ENCODE measurements at regions not wholly inside any gene's neighbourhood (a gene's known extent, or its start where the extent isn't known, plus 50 kb on each side); places are given as distances from the start of the nearest gene placed in this dataset.
"Not testable (repeated sequence)": the region's sequence is repeated elsewhere in the genome, so short reads cannot be mapped to it uniquely, and the experiment has no call there.

GRCh38 chr13:52324831-52325230 lies 81.1 kb downstream of the THSD1 start:
- H3K4me3 ChIP-seq (ENCODE audit: low read depth, low read length): not testable (repeated sequence)

DNA sequence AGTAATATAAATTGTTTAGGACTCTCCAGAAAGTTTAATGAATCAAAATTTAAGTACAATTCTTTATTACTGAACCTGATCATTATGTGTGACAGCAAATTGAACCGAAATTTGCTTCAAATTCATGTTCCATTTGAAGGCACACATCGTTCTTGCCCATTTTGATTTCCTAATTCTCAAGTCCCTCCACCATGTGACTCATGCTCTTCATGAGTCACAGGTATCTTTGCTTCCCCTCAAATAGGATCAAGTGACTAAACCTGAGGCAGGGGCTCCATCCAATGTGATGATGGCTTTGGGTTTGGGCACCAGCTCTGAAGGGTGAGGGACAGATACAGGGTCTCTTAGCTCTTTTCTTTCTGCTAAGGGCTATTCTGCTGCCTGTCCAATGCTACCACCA lies 86.1 kb downstream of the THSD1 start:
- H3K4me3 ChIP-seq (ENCODE audit: low read depth, low read length): no peak overlapping the region
- TF ChIP-seq CTCF (IDR thresholded peaks at IDR 0.05; ENCODE audit: borderline replicate concordance, insufficient read depth, low read depth, low read length): no peak

- not testable (repeated sequence) for H3K4me3 ChIP-seq (ENCODE audit: low read depth, low read length)
Observed at GRCh38 chr13:52309833-52310232, 96.1 kb downstream of the THSD1 start.

GRCh38 chr13:52306336-52306735 lies 99.6 kb downstream of the THSD1 start:
- H3K4me3 ChIP-seq (ENCODE audit: low read depth, low read length): not testable (repeated sequence)

DNA sequence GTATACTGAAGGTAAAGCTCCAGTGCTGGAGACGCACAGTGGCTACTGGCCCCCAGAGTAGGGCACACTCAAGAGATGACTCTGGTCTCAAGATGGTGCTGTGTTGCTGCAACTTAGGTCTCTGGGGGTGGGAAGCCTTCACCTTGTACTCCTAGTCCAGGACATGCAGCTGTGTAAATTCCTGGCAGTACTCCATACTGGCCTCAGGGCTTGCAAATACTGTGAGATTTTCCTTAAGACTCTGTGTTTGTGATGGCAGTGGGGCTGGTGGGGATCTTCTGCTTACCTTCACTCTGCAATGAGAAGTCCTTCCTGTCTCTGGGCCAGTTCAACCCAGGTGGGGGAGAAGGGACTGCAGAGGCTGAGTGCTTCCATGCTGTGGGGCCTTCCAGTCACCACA lies 102.9 kb downstream of the THSD1 start:
- H3K4me3 ChIP-seq (ENCODE audit: low read depth, low read length): not testable (repeated sequence)

- not testable (repeated sequence) for H3K4me3 ChIP-seq (ENCODE audit: low read depth, low read length)
Observed at GRCh38 chr13:52302688-52303087, 103.3 kb downstream of the THSD1 start.

DNA sequence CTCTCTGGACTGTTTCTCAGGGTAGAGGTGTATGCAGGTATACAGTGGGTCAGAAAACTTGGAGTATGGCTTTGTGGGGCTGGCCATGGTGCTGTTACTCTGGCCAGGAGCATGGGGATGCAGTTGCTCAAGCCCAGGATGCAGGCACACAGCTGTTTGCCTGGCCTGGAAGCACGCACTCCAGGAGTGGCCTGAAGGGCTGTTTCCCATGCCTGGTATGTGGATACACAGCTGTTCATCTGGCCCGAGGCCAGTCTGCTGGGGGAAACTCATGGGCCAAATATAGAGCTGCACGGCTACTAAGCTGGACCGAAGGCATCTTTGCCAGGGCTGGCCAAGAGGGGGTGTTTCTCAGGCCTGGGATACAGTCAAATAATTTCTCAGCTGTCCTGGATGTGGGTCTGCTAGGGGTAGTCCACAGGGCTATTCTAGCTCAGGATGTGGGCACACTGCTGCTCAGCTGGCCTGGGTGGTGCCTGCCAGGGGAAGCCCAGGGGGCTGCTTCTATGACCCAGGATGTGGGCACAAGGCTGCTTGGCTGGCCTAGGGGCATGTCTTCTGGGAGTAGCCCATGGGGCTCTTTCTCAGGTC lies 104.1 kb downstream of the THSD1 start:
- not testable (repeated sequence) for H3K4me3 ChIP-seq (ENCODE audit: low read depth, low read length)

- H3K4me3 ChIP-seq (ENCODE audit: low read depth, low read length): not testable (repeated sequence)
Observed at GRCh38 chr13:52298079-52298661, 107.8 kb downstream of the THSD1 start.

DNA sequence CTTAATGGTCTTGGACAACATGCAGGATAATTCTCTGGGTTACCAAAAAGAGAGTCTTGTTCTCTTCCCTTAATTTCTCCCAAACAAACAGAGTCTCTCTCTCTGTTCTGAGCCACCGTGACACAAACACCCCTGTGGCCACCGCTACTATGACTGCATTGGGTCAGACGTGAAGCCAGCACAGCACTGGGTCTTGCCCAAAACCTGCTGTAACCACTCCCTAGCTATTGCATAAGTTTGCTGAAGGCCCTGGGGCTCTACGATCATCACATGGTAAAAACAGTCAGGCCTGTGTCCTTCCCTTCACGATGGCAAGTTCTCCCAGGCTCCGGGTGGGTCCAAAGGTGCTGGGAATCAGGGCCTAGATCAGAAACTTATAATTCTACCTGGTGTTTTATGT lies 117.1 kb downstream of the THSD1 start:
- H3K4me3 ChIP-seq (ENCODE audit: low read depth, low read length): not testable (repeated sequence)

DNA sequence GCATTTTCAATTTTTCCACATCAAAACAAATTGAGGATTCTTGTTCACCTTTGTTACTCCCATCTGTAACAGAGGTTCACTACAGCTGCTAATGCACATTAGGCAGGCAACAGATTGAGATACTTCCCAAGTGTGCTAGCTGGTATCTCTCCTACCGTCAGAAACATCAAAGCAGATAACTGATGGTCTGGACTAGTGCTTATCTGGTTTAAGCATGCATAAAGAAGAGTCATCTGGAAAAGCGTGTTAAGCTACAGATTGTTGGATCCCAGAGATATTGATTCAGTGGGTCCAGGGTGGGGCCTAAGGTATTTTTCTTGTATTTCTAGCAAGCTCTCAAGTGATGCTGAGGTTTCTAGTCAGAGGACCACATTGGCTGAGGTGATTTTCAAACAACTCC lies 122.0 kb upstream of the NEK3 start:
- H3K4me3 ChIP-seq (ENCODE audit: low read depth, low read length): not testable (repeated sequence)

- H3K4me3 ChIP-seq (ENCODE audit: low read depth, low read length): not testable (repeated sequence)
Observed at GRCh38 chr13:52279408-52279807, 120.0 kb upstream of the NEK3 start.

DNA sequence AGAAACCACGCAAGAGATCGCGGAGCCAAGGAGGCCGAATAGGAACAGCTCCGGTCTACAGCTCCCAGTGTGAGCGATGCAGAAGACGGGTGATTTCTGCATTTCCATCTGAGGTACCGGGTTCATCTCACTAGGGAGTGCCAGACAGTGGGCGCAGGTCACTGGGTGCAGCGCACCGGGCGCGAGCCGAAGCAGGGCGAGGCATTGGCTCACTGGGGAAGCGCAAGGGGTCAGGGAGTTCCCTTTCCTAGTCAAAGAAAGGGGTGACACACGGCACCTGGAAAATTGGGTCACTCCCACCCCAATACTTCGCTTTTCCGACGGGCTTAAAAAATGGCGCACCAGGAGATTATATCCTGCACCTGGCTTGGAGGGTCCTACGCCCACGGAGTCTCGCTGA lies 94.9 kb upstream of the NEK3 start:
- not testable (repeated sequence) for H3K4me3 ChIP-seq (ENCODE audit: low read depth, low read length)

DNA sequence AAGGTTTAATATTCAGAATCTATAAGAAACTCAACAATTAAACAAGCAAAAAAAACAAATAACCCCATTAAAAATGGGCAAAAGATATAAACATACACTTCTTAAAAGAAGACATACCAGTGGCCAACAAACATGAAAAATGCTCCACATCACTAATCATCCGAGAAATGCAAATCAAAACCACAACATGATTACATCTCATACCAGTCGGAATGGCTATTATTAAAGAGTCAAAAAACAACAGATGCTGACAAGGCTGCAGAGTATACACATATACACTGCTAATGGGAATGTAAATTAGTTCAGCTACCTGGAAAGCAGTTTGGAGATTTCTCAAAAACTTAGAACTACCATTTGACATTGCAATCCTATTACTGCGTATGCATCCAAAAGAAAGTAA lies 81.4 kb upstream of the NEK3 start:
- not testable (repeated sequence) for H3K4me3 ChIP-seq (ENCODE audit: low read depth, low read length)

DNA sequence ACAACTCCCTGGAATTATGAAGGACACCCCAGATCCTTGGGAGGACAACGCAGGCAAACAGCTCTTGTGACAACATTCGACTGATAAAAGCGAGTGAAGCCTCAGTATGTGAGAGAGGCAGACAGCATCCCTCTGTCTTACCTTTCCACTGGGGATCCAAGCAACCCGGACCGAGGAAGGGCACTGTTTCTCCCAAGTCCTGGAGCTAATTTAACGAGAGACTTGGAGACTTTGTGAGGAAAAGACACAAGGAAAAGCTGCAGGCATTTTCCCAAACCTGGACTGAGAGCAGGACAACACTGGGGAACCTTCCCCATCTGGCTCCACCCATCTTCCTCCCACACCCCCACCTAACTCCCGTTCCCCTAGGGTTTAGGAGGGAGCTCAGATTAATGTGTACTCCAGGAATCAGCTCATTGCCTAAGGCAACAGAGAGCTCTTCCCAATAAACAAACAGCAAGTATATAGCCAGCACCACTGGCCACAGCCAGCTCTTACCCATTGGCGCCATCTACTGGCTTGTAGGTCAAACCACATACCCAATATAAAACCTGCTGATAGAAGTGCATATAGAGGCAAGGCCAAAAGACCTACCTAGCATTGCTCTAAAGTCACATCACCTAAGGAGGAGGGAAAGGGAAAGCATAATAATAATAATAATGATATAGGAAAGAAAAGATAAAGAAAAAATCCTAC lies 76.7 kb upstream of the NEK3 start:
- peak; percentile 47; the same call in 1 of the 2 replicates for TF ChIP-seq CTCF (IDR thresholded peaks at IDR 0.05; ENCODE audit: borderline replicate concordance, insufficient read depth, low read depth, low read length)
- H3K4me3 ChIP-seq (ENCODE audit: low read depth, low read length): not testable (repeated sequence)

DNA sequence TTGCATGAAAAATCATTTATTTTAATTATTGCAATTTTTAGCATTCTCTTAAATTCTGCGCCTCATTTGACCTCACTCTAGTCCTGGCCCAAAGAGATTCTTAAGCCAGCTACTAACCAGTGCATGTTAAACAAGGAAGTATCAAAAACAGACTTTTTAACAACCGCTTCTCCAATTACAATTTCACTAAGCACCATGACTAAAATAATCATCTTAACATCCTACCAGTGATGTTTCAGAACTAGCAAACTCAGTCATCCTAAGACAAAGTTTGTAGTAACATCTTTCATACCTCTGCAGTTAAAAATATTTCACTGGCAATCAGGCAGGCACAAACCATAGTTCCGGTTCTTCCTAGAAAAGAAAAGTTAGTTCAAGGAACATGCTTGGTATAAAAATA lies 75.5 kb upstream of the NEK3 start:
- H3K4me3 ChIP-seq (ENCODE audit: low read depth, low read length): not testable (repeated sequence)

GRCh38 chr13:52223063-52223462 lies 63.7 kb upstream of the NEK3 start:
- H3K4me3 ChIP-seq (ENCODE audit: low read depth, low read length): not testable (repeated sequence)

- not testable (repeated sequence) for H3K4me3 ChIP-seq (ENCODE audit: low read depth, low read length)
Observed at GRCh38 chr13:52213920-52214319, 54.5 kb upstream of the NEK3 start.

DNA sequence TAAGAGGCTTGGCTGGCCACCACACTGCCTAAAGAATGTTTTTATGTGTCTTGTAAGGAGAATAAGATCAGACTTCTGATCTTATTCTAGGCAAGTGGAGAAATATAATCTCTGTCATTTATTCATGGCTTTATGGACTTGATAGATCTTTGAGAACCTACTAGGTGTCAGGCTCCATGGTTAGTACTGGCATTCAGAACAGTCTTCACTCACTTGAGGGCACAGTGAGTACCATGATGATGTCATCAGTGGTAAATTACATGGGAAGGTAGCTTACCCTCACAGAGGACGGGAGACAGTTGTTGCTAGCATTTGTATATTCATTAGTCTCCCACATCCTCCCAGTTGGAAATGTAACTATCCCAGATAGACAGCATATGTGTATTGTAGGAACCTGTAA lies 53.5 kb upstream of the NEK3 start:
- H3K4me3 ChIP-seq (ENCODE audit: low read depth, low read length): not testable (repeated sequence)

DNA sequence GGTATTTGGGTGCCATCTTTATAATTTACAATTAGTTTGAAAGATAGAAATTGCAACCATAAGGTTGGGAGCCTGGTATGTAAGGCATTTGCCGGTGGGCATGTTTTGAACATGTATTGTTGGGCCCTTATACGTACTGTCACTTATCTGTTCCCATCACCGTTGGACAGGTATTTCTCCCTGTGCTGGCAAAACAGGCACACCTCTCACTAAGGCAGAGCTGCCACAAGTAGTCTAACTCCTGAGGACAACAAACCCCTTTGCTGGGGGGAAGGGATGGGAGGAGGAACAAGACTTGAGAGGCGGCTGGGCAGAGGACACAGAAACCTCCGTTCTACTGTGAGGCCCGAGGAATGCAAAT lies 52.0 kb upstream of the NEK3 start:
- not testable (repeated sequence) for H3K4me3 ChIP-seq (ENCODE audit: low read depth, low read length)

All from GM12875 (cell line).